ENCODE measurements at regions not wholly inside any gene's neighbourhood (a gene's known extent, or its start where the extent isn't known, plus 50 kb on each side); places are given as distances from the start of the nearest gene placed in this dataset.

DNA sequence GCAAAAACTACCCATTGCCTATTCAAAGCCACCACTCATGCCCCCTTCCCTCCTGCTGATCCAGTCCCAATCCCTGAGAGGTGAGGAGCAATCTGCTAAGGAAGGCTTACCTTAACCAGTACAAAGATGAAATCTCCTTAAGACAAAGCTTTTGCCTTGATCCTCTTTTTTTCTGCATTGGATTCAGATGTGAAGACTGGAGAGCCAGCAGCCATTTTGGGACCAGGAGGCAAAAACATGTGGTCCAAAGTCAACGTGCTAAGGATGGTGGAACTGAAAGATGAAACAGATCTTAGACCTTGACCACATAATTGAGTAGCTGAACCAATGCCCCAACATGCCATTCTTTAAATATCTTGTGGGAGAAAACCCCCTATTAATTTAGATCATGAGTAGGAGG, 171.4 kb downstream of the IRX5 start:
- intact Hi-C loops (cut with DNase I) = no loop called here
- H3K4me1 ChIP-seq = no peaks in the 10 kb centered on the region
- H3K9me3 ChIP-seq = no peaks in the 10 kb centered on the region
- H3K4me3 ChIP-seq = no peak overlapping the region
- DNase-seq (no peak), ATAC-seq (no peak)
- TF ChIP-seq, protein P1, sequence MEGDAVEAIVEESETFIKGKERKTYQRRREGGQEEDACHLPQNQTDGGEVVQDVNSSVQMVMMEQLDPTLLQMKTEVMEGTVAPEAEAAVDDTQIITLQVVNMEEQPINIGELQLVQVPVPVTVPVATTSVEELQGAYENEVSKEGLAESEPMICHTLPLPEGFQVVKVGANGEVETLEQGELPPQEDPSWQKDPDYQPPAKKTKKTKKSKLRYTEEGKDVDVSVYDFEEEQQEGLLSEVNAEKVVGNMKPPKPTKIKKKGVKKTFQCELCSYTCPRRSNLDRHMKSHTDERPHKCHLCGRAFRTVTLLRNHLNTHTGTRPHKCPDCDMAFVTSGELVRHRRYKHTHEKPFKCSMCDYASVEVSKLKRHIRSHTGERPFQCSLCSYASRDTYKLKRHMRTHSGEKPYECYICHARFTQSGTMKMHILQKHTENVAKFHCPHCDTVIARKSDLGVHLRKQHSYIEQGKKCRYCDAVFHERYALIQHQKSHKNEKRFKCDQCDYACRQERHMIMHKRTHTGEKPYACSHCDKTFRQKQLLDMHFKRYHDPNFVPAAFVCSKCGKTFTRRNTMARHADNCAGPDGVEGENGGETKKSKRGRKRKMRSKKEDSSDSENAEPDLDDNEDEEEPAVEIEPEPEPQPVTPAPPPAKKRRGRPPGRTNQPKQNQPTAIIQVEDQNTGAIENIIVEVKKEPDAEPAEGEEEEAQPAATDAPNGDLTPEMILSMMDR (IDR thresholded peaks at IDR 0.05) = no peak
- WGBS (ENCODE audit: insufficient coverage, low coverage, low lambda C conversion rate, missing lambda C conversion rate) = 83% methylated on average over 1 of the region's 1 CpG
- no peaks in the 10 kb centered on the region for H3K27me3 ChIP-seq
- no peak overlapping the region for H3K27ac ChIP-seq
- no peaks in the 10 kb centered on the region for H3K36me3 ChIP-seq

DNA sequence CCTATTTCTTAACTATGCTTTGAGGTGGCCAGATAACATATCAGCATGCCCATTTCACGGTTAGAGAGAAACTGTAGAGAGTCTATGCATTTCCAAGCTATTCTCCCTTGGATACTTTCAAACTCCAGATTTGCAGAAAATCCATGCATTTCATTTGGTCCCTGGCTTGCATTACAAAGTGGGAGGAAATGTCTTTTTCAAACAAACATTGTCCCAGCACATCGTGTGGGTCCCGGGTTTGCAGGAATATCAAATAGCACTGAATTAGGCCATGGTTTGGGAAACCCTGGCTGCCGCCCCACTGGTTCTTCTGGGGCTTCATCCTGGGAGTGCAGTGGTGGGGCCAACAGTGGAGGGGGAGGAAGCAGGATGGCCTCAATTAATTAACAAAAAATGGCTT, 171.9 kb downstream of the IRX5 start:
- Histone ChIP-seq H3K36me3 (no peaks in the 10 kb centered on the region), H3K9me3 (no peaks in the 10 kb centered on the region), H3K27me3 (no peaks in the 10 kb centered on the region), H3K4me3 (no peak overlapping the region), H3K4me1 (no peaks in the 10 kb centered on the region), H3K27ac (no peak overlapping the region)
- no peak for DNase-seq
- intact Hi-C loops (cut with DNase I) = no loop called here
- TF ChIP-seq POLR2A (IDR thresholded peaks at IDR 0.05) = no peak
- TF ChIP-seq, protein P1 (IDR thresholded peaks at IDR 0.05) = no peak
- WGBS (ENCODE audit: insufficient coverage, low coverage, low lambda C conversion rate, missing lambda C conversion rate) = 53% methylated on average over 4 of the region's 4 CpGs
- ATAC-seq = no peak

DNA sequence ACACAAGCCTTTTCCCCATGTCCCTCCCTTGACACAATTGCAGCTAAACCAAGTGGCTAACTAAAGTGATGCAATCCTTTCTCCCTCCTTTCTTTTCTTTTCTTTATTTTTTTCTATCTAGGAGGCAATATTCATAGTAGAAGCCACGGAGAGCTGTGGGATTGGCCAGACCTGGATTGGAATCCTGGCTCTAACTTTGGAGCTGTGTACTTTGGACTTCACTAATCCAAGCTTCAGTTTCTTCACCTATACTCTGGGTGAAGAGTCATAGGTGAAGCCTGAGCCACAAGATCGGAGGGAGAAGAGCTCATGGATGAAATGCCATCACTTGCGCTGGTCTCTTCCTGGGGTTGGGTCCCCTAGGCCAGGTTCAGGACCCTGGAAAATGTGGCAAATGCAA, 177.2 kb downstream of the IRX5 start:
- no peaks in the 10 kb centered on the region for H3K9me3 ChIP-seq
- H3K4me1 ChIP-seq = no peaks in the 10 kb centered on the region
- no peak for DNase-seq
- no peaks in the 10 kb centered on the region for H3K27me3 ChIP-seq
- no peak overlapping the region for H3K4me3 ChIP-seq
- H3K27ac ChIP-seq = no peak overlapping the region
- intact Hi-C loops (cut with DNase I) = no loop called here
- no peaks in the 10 kb centered on the region for H3K36me3 ChIP-seq
- TF ChIP-seq, protein P1 (IDR thresholded peaks at IDR 0.05) = no peak
- TF ChIP-seq POLR2A (IDR thresholded peaks at IDR 0.05) = no peak
- ATAC-seq = peak; percentile 70 to 86 (median 80)
- 49% methylated on average over 3 of the region's 3 CpGs for WGBS (ENCODE audit: insufficient coverage, low coverage, low lambda C conversion rate, missing lambda C conversion rate)

DNA sequence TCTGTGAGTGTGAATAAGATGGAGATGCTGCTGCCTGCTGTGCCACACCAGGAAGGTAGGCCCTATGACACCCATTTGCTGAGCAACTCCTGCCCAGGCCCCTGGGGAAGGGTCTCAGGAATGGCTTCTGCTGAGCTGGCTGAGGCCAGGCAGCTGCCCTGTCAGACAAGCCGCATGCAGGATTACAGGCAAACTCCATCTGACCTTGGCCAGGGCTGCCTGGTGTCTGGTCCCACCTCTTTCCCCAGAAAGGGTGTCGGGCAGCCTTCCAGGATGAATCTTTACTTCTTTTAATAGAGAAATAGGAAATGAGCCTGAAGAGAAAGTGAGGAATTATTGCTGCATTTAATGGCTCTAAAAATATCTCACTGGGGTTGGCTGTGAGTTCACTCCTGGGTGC, 182.5 kb downstream of the IRX5 start:
- ATAC-seq (no peak), DNase-seq (no peak)
- TF ChIP-seq POLR2A (IDR thresholded peaks at IDR 0.05) = no peak
- TF ChIP-seq, protein P1 (IDR thresholded peaks at IDR 0.05) = no peak
- H3K27me3 ChIP-seq = no peaks in the 10 kb centered on the region
- no peak overlapping the region for H3K4me3 ChIP-seq
- no peak overlapping the region for H3K27ac ChIP-seq
- intact Hi-C loops (cut with DNase I) = no loop called here
- no peaks in the 10 kb centered on the region for H3K4me1 ChIP-seq
- H3K36me3 ChIP-seq = no peaks in the 10 kb centered on the region
- H3K9me3 ChIP-seq = no peaks in the 10 kb centered on the region
- WGBS (ENCODE audit: insufficient coverage, low coverage, low lambda C conversion rate, missing lambda C conversion rate) = 71% methylated on average over 2 of the region's 2 CpGs

DNA sequence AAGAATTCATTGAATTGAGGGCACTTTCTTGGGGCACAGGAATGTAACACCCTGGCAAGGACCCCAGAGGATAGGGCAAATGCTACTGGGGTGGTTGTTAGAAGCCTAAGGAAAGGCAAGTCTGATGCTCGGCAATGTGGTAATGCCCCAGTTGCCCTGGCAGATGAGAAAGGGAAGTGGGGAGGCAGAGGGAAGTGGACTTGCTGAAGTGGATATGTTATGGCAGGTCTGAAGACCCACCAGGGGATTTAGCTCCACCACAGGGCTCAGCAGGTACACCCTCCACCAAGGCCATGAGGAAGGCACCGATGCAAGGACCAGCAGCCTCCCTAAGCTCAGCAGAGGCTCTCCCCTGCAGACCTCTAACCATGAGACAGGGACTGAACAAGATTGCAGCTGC, 184.8 kb downstream of the IRX5 start:
- Histone ChIP-seq H3K9me3 (no peaks in the 10 kb centered on the region), H3K4me3 (no peak overlapping the region), H3K27ac (no peak overlapping the region), H3K27me3 (no peaks in the 10 kb centered on the region), H3K36me3 (no peaks in the 10 kb centered on the region), H3K4me1 (no peaks in the 10 kb centered on the region)
- DNase-seq = no peak
- WGBS (ENCODE audit: insufficient coverage, low coverage, low lambda C conversion rate, missing lambda C conversion rate) = 83% methylated on average over 1 of the region's 2 CpGs
- no peak for ATAC-seq
- intact Hi-C loops (cut with DNase I) = no loop called here
- no peak for TF ChIP-seq POLR2A (IDR thresholded peaks at IDR 0.05)
- TF ChIP-seq, protein P1 (IDR thresholded peaks at IDR 0.05) = no peak
